ENCODE measurements at regions not wholly inside any gene's neighbourhood (a gene's known extent, or its start where the extent isn't known, plus 50 kb on each side); places are given as distances from the start of the nearest gene placed in this dataset.

DNA sequence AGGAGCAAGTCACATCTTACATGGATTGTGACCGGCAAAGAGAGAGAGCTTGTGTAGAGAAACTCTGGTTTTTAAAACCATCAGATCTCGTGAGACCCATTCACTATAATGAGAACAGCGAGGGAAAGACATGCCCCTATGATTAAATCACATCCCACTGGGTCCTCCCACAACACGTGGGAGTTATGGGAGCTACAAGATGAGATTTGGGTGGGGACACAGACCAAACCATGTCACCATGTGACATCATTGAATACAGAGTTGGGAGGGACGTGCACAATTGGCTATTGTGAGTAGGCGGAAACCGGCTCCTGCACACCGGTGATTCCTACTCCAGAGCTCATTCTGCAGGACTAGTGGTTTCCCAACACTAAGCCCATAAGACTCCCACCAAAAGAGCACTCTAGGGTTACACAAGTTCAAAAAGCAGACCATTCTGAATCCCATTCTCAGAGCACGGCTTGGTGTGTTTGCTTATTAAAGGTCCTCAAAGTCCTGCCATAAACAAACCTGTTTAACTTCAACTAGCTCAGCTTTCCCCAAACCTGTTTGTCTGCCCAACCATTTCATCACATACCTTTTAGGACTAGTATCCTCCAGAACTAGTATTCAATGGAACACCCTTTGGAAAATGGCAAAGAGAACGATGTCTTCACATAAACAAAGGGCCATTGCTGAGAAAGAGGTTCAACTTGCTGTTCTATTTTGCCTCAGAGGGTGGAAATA, 167.6 kb downstream of the TLE3 start:
- Mint-ChIP-seq H3K4me3 (ENCODE audit: unreplicated experiment) (no peak overlapping the region), H3K36me3 (ENCODE audit: unreplicated experiment) (peaks cover 34% of the 10 kb centered on the region), H3K27me3 (ENCODE audit: unreplicated experiment) (peaks cover 1% of the 10 kb centered on the region), H3K4me1 (ENCODE audit: low read depth, unreplicated experiment) (no peaks in the 10 kb centered on the region), H3K9me3 (ENCODE audit: unreplicated experiment) (peaks cover 6% of the 10 kb centered on the region), H3K27ac (ENCODE audit: unreplicated experiment) (no peak overlapping the region)
- TF ChIP-seq, protein P1, sequence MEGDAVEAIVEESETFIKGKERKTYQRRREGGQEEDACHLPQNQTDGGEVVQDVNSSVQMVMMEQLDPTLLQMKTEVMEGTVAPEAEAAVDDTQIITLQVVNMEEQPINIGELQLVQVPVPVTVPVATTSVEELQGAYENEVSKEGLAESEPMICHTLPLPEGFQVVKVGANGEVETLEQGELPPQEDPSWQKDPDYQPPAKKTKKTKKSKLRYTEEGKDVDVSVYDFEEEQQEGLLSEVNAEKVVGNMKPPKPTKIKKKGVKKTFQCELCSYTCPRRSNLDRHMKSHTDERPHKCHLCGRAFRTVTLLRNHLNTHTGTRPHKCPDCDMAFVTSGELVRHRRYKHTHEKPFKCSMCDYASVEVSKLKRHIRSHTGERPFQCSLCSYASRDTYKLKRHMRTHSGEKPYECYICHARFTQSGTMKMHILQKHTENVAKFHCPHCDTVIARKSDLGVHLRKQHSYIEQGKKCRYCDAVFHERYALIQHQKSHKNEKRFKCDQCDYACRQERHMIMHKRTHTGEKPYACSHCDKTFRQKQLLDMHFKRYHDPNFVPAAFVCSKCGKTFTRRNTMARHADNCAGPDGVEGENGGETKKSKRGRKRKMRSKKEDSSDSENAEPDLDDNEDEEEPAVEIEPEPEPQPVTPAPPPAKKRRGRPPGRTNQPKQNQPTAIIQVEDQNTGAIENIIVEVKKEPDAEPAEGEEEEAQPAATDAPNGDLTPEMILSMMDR (IDR thresholded peaks at IDR 0.05; ENCODE audit: partially characterized antibody, unreplicated experiment): no peak
- no peak for DNase-seq

DNA sequence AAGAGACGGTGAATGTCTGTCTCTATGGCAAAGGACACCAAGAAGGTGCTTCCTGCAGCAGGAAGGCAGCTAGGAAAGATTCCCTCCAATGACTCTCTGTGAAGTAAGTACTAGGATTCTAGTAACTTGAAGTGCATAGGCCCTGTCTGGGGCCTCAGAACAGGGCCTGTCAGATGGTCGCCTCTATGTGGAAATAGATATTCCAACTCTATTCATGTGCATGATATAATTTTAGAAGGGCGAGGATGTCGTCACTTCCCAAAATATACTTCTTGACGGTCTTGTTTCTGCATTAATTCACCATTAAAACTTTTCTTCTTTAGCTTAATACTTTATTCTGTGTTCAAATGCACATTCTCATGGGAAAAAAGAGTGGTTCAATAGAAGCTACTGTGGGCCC, 167.0 kb downstream of the TLE3 start:
- H3K4me1 Mint-ChIP-seq (ENCODE audit: low read depth, unreplicated experiment): no peaks in the 10 kb centered on the region
- peaks cover 1% of the 10 kb centered on the region for H3K27me3 Mint-ChIP-seq (ENCODE audit: unreplicated experiment)
- no peak overlapping the region for H3K4me3 Mint-ChIP-seq (ENCODE audit: unreplicated experiment)

DNA sequence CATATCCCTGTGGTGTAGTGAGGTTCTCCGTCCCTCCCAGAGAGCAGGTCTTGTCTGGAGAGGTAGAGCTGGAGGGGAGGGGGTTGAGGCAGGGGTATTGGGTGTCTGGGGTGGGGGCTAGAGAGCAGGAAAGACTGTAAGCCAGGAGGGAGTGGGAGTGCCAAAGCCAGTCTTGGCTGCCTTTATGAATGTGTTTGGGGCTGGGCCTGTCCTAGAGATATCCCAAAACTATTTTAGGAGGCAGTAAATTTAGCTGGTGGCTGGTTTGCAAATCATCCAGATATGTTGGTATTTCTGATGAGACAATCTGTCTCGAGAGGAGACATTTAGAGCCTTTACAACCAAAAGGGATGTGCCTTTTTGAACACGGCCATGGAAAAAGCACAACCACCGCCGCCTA, 166.6 kb downstream of the TLE3 start:
- Mint-ChIP-seq H3K4me3 (ENCODE audit: unreplicated experiment) (no peak overlapping the region), H3K27ac (ENCODE audit: unreplicated experiment) (no peak overlapping the region)
- DNase-seq: no peak

More for the DNA sequence above, 167.0 kb downstream of the TLE3 start:
- Mint-ChIP-seq H3K36me3 (ENCODE audit: unreplicated experiment) (peaks cover 37% of the 10 kb centered on the region), H3K27ac (ENCODE audit: unreplicated experiment) (no peak overlapping the region), H3K9me3 (ENCODE audit: unreplicated experiment) (peaks cover 12% of the 10 kb centered on the region)
- TF ChIP-seq, protein P1 (IDR thresholded peaks at IDR 0.05; ENCODE audit: partially characterized antibody, unreplicated experiment): no peak
- DNase-seq: no peak

DNA sequence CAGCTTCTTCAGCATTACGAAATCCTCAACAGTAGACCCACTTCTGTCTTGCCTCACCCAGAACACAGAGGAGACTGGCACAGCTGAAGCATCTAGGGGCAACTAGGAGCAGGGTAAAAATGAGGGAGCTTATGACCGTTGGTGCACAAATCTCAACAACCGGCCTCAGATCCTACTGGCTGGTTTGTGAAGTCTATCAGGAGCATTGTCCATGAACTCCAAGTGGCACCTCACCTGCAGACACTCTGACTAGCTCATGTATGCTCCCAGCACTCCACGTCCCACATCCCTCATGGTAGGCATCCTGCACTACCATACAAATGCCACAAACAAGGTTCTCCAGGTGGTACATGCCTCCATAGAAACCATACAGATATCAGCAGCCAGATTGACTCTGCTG, 163.1 kb downstream of the TLE3 start:
- H3K27ac Mint-ChIP-seq (ENCODE audit: unreplicated experiment): no peak overlapping the region
- peaks cover 4% of the 10 kb centered on the region for H3K4me1 Mint-ChIP-seq (ENCODE audit: low read depth, unreplicated experiment)
- H3K27me3 Mint-ChIP-seq (ENCODE audit: unreplicated experiment): no peaks in the 10 kb centered on the region
- DNase-seq: no peak
- peaks cover 13% of the 10 kb centered on the region for H3K9me3 Mint-ChIP-seq (ENCODE audit: unreplicated experiment)
- H3K4me3 Mint-ChIP-seq (ENCODE audit: unreplicated experiment): no peak overlapping the region
- TF ChIP-seq, protein P1 (IDR thresholded peaks at IDR 0.05; ENCODE audit: partially characterized antibody, unreplicated experiment): no peak
- peaks cover 22% of the 10 kb centered on the region for H3K36me3 Mint-ChIP-seq (ENCODE audit: unreplicated experiment)

More for the DNA sequence above, 166.6 kb downstream of the TLE3 start:
- Mint-ChIP-seq H3K27me3 (ENCODE audit: unreplicated experiment) (peaks cover 1% of the 10 kb centered on the region), H3K4me1 (ENCODE audit: low read depth, unreplicated experiment) (no peaks in the 10 kb centered on the region), H3K9me3 (ENCODE audit: unreplicated experiment) (peaks cover 14% of the 10 kb centered on the region), H3K36me3 (ENCODE audit: unreplicated experiment) (peaks cover 39% of the 10 kb centered on the region)
- TF ChIP-seq, protein P1 (IDR thresholded peaks at IDR 0.05; ENCODE audit: partially characterized antibody, unreplicated experiment): no peak

Measured in glutamatergic neuron (in vitro differentiated cells).